GM13976 (cell line): ENCODE measurements at regions not wholly inside any gene's neighbourhood (a gene's known extent, or its start where the extent isn't known, plus 50 kb on each side); places are given as distances from the start of the nearest gene placed in this dataset.

ENCODE experiments used
- DNase-seq: peaks from one replicate; pipeline ENCODE4 v3.0.0; 2012; ENCODE audit warnings: low spot score
- in situ Hi-C: fragments of 300-500 bp; cut with MboI; formaldehyde crosslinking; loops from one replicate; pipeline ENCODE4 v1.12.0; 2022; ENCODE audit warnings: low sequenced_read_pairs, mixed read lengths, inconsistent platforms; ENCODE audit not compliant: unreplicated experiment
- TF ChIP-seq, protein P1 (sequence below): IDR thresholded peaks from 2 replicates; pipeline ENCODE4 v1.5.1; 2012; ENCODE audit warnings: borderline replicate concordance, mild to moderate bottlenecking; ENCODE audit not compliant: insufficient read depth; ENCODE audit errors: extremely low read depth, missing control alignments, control extremely low read depth

DNA sequence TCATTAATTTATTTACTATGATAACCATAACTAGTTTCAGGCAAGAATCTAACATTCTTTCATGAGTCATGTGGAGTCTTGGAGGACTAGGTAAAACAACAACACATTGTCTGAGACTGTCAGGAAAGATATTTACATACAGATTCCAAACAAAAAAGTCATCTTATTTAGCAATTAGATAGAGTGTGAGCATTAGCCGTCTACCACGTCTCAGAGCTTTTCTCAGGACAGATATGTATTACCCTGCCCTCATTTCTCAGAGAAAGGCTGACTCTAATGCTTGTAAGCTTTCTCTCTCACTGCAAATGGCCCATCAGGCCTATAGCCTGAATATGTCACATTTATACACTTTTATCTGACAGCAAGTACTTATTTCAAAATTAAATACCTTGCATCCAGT lies 312.1 kb upstream of the PCDH20 start:
- no peak for DNase-seq
- in situ Hi-C loops = no loop called here
- TF ChIP-seq, protein P1, sequence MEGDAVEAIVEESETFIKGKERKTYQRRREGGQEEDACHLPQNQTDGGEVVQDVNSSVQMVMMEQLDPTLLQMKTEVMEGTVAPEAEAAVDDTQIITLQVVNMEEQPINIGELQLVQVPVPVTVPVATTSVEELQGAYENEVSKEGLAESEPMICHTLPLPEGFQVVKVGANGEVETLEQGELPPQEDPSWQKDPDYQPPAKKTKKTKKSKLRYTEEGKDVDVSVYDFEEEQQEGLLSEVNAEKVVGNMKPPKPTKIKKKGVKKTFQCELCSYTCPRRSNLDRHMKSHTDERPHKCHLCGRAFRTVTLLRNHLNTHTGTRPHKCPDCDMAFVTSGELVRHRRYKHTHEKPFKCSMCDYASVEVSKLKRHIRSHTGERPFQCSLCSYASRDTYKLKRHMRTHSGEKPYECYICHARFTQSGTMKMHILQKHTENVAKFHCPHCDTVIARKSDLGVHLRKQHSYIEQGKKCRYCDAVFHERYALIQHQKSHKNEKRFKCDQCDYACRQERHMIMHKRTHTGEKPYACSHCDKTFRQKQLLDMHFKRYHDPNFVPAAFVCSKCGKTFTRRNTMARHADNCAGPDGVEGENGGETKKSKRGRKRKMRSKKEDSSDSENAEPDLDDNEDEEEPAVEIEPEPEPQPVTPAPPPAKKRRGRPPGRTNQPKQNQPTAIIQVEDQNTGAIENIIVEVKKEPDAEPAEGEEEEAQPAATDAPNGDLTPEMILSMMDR = no peak

DNA sequence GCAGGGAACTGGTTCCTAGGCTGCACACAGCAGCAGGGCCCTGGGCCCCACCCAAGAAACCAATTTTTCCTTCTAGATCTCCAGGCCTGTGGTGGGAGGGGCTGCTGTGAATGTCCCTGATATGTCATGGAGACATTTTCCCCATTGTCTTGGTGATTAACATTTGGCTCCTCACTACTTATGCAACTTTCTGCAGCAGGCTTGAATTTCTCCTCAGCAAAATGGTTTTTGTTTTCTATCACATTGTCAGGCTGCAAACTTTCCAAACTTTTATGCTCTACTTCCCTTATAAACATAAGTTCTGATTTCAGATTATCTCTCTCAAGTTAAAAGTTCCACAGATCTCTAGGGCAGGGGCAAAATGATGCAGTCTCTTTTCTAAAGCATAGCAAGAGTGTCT lies 310.2 kb upstream of the PCDH20 start:
- TF ChIP-seq, protein P1 = no peak

DNA sequence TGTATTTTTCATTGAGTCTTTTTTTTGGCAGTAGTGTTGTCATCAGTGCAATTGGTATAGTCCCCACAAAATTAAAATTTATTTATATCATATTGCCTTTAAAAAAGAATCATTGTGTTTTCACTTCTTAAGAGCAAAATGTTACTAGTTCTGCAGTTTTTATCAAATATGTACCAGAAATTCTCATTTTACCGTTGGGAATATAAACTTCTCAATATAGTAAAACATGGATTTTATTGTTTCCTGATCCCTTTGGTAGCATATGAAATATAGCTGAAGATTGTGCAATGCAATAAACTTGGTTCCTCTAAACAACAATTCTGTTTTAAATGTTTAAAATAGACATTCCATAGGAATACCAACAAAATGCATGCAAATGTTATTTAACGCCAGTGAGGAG lies 306.5 kb upstream of the PCDH20 start:
- TF ChIP-seq, protein P1 = no peak
- DNase-seq = no peak
- in situ Hi-C loops = no loop called here

More for the DNA sequence above, 310.2 kb upstream of the PCDH20 start:
- DNase-seq = no peak
- in situ Hi-C loops = no loop called here

DNA sequence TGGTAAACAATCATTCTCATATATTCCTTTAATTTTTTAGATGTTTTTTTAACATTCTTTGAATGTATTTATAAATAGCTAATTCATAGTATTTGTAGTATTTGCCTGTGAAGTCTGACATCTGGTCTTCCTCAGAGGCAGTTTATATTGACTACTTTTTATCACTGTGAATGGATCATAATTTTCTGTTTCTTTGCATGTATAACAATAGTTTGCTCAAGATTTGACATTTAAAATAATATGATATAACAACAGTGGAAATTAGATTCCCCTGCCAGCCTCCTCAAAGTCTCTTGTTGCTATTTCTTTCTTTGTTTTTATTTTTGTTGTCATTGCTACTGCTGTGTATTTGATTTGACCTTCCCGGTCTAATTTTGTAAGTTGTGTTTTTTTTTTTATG lies 297.0 kb upstream of the PCDH20 start:
- no peak for DNase-seq
- in situ Hi-C loops = no loop called here
- TF ChIP-seq, protein P1 = no peak

DNA sequence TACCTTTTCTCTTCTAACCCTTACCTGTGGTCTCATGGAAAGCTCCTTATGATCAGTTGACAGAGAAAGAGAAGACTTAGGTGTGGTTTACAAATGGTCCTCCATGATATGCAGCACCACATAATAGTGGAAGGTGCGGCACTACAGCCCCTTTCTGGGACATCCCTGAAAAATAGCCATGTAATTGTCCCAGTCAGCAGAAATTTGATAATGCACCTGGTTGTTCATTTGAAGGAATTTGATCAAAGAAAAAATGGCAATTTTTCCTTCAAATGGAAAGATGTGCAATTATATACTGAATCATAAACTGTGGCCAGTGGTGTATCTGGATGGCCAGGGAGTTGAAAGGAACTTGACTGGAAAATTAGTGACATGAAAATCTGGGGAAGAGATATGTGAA lies 293.6 kb upstream of the PCDH20 start:
- TF ChIP-seq, protein P1 = no peak
- in situ Hi-C loops = no loop called here
- no peak for DNase-seq

DNA sequence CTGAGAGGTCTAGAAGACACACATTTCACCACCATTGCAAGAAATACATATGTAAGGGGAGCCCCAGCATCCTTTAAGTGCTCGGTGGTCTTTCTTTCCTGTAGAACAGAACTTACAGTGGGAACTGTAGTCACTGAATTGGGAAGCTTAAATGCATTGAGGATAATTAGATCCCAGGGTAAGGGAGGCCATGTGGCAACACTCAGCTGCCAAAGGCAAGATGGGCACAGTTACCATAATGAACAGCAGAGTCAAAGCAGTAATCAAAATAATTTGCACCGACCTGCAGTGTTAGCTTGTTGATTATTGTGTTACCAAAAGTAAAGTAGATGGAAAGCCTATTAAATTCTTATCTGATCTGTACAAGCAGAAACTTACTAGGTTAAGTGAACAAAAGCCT lies 291.2 kb upstream of the PCDH20 start:
- DNase-seq = no peak
- in situ Hi-C loops = no loop called here
- TF ChIP-seq, protein P1 = no peak

DNA sequence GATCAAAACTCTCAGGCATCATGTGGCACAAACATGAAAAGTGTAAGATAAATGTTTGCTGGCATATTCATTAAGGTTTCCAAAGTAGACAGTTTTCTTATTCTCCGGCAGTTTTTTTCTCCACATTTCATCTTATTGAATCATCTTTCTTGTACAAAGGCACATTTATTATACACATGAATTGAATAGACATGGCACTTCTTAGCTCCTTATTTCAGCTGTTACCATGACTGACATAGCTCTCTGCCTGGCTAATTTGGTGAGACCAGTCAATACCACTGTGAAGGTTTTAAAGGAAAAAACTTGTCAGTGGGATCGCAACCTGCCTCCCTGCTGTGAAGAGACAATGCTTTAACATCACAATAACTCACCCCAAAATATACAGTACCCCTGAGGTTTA lies 285.0 kb upstream of the PCDH20 start:
- TF ChIP-seq, protein P1 = no peak
- DNase-seq = no peak
- in situ Hi-C loops = no loop called here
